HG03575 (cell line): ENCODE measurements at regions not wholly inside any gene's neighbourhood (a gene's known extent, or its start where the extent isn't known, plus 50 kb on each side); places are given as distances from the start of the nearest gene placed in this dataset.
"Not testable (repeated sequence)": the region's sequence is repeated elsewhere in the genome, so short reads cannot be mapped to it uniquely, and the experiment has no call there.

Experiments used
- ATAC-seq: cut with Tn5 transposase; IDR thresholded peaks from one replicate; pipeline ENCODE4 v1.9.1; 2021; ENCODE audit not compliant: unreplicated experiment, insufficient number of reproducible peaks, low FRiP score; ENCODE audit errors: extremely low read depth

GRCh38 chr1:178599745-178600144 is 86.8 kb downstream of the TEX35 start:
- ATAC-seq, result no peak

DNA sequence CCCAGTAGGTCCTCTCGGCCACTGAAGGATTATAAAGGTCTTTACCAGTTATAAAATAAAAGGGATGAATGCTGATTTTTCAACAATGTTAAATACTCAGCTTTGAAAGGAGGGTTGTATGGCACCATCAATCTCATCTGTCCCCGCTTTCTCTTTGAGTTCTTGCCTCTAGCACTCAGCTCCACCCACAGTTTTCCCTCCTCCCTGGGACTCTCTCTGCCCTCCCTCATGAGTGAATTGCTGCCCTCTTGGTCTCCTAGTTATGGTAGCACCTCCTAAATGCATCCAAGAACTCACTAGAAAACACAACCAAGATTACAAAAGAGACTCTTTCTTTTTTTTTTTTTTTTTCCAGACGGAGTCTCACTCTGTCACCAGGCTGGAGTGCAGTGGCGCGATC is 91.0 kb downstream of the TEX35 start:
- no peak for ATAC-seq

GRCh38 chr1:178606839-178607238 is 93.9 kb downstream of the TEX35 start:
- no peak for ATAC-seq

DNA sequence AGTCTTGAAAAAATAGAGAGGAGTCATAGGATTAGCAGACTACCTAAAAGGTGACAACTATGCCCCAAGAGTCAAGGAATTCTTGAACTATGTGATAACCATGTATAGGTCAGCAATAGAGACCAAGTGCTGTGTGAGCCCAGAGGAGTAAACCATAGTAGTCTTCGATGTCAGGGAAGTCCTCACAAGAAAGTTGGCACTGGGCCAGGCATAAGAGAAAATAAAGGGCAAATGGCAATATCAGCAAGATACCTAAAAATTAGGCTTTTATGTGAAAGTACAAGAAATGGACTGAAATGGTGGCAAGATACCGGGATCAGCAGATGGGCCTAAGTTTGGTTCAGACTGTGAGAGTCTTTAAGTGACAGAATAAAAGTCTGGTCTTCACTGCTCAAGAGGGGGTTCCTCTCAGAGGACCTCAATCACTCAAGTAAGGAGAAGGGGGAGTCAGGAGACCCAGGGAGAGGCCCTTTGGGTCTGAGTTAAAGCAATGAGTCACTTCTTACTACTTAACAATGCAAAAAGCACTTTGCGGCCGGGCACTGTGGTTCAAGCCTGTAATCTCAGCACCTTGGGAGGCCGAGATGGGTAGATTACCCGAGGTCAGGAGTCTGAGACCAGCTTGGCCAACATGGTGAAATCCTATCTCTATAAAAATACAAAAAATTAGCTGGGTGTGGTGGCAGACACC is 95.0 kb downstream of the TEX35 start:
- peak; percentile 36 for ATAC-seq

DNA sequence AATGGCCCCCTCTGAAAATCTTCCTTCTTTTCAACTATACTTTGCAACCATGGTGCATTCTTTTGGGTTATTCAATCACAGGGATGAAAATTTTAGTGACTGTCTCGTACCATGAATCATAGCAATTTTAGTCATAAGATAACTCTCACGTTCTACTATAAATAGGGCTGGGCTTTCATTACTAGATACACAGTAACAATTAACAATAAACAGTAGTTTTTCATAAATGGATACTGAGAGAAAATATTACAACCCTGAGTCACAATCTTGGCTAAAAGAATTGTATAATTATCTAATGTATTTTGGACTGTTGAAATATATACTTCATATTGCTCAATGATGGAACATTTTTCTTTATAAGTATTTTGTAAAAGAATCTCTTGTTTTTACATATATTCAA is 96.1 kb downstream of the TEX35 start:
- ATAC-seq, result no peak

GRCh38 chr1:178610690-178611410 is 97.9 kb downstream of the TEX35 start:
- ATAC-seq, result not testable (repeated sequence)

DNA sequence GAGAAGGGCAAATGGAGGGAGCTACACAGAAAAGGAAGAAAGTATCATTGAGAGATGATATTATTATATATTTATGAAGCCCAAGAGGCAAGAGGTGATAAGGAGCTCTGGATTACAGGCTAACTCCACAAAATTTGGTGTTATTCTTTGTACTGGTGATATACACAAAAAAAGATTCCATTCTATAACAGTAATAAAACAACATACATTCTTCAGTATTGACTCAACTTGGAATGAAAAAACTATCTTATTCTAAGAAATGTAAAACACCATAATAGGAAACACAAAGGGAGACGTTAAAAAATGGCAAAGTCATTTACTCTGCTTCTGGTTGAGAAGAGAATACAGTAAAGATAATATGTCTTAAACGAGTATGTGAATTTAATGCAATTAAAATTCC is 99.4 kb downstream of the TEX35 start:
- ATAC-seq, result no peak

DNA sequence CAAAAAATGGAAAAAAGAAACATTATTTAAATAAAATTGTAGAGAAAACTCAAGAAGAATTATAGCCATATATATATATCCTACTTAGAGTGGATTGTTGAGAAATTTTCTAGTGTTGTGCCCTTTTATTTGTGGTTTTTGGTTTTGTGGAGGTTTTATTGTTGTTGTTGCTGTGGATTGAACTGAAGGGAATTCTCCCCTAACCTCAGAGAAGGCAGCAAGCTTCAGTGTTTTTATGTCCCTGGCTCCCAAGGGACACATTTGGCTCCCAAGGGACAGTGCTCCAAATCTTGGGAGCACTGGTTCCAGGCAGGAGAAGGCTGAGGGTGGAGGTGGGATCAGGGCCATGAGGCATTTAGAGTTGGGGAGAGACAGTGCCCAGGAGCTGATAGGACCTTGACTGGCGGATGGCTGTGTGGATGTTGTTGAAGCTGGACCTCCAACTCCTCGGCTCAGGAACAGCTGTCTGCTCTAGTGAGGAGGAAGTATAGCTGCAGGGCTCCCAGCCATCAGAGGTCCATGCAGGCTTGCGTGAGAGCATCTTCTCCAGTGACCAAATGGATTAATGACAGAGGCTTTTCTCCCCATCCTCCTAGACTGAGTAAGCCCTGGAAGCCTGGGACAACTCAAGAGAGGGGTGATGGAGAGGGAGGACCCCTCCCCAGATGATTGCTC is 100.5 kb downstream of the TEX35 start:
- no peak for ATAC-seq

DNA sequence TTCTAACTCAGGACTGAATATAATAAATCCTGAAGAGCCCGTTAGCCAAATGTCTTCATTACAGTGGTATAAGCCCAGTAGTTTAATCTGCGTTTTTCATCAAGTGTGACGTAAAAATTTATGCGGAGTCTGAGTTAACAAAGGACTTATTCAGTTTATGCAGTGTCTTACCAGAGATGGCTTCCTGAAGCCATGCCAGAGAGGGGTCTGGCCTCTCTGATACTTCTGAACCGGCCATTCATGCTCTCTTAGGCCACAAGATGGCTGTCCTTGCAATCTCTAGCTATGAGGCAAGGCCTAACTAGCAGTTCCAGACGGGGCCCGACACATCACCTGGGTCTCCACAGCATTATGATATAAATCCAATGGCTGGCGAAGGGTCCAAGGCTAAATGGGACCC is 101.4 kb downstream of the TEX35 start:
- ATAC-seq, result no peak

- no peak for ATAC-seq
Observed at GRCh38 chr1:178619042-178619927, 105.8 kb upstream of the RALGPS2 start.

- ATAC-seq, result no peak
Observed at GRCh38 chr1:178620584-178621475, 104.2 kb upstream of the RALGPS2 start.

DNA sequence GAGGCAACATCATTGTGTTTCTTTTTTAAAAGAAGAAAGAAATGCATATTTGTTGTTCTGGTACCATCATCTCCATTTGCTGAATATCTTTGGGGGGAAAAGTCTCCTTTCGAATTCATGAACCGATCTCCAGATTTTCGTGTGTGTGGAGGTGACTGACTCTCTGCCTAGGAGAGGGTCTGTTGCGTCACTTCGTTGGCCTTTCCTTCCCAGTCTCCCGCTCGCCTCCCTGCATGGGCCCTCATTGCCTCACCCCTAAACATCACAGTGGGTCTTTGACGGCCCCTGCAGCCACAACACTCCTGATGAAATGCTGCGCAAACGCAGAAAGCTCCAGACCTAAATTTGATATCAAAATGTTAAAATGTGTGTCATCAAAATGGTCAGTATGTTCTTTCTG is 103.2 kb upstream of the RALGPS2 start:
- no peak for ATAC-seq

DNA sequence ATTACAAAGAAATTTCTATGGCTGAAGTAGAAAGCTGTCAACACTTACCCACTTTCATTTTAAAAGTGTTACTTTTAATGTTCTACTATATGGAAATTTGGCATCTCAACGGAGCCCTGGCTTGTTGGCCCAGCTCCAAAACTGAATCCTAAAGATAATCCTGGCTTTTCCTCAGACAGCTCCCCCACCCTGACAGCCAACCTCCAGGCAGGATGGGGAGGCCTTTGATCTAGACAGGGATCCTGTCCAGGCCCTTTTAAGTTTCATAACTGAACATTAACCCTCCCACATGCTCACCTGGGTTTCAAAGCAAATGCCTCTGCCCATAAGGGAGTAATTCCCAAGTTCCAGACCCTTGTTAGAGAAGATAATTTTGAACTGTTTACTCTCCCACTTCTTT is 99.3 kb upstream of the RALGPS2 start:
- ATAC-seq, result no peak

DNA sequence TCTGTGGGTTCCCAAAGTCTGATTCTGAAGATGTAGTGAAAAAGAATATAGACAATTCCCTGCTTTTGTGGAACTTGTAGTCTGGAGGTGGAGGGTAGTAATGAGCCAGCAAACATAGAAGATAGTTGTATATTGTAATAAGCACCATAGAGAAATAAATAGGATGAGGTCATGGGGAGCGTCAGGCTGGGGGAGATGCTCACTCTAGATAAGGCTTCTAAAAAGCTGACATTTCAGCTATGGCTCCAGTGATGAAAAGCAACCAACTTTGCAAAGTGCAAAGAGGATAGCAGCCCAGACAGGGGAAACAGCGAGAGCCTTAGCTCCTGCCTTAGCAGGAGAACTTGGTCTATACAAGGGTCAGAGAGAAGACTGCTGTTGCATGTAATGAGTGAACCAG is 98.0 kb upstream of the RALGPS2 start:
- no peak for ATAC-seq

DNA sequence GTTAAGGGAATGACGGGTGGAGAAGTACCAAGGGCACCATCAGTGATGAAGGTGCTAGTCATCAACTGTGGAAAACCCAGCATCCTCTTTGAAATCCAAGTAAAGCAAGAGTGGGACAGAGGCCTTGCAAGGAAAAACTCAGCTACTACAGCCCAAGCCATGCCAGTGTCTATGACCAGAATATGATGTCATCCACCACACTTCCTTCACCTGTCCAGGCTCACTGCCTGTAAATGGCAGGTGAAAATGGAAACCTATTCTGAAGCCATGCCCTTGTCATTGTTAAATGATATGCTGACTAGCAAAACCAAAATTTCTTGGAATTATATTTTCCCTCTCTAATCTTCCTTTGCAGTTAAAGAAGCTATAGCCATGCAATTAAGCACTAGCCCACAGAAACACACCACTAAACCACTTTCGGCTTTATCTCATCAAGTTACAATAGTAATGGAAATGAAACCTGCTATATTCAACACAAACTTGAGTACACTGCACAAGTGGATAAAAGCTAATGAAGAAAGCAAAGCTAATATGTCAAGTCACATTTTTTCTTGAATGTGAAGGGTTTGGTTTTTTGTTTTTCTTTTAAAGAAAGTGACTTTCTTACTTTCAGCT is 96.3 kb upstream of the RALGPS2 start:
- ATAC-seq, result no peak

DNA sequence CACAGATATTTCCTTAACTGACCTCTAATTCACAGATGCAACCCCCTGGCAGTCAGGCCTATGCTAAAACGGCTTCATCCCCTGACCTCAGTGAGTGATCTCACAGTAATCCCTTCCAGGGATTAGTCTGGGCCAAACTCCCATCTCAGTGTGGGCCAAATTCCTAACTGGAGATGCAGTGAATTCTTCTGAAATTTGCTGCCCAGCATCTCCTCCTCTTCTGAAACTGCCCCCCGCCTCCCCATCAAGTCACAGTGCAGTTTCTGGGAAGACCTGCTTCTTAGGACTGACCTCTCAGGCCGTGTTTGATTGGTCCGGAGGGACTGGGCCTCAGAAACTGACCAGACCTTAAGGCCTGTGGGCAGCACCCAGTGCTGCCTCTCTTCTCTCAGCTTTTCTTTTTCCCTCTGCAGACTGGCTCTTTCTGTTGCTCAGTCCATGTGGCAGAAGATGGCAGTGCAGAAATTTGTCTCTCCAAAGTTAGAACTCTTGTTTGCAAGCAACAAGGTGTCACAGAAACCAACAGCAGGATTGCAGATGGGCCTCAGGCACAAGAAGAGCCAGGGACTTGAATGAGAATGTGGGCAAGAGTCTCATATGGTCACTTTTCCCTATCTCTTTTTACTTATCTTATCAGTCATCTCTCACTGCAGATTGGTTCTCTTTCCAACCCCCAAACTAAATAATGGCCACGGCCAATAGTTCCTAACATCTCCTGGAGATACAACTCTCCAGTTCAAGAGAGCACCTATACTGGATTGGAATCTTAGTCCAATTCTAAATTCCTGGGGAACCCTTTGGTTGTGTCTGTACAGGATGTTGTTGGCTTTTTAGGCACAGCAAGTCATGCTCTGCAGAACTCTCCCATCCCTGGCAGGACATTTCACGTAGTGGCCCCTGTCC is 95.5 kb upstream of the RALGPS2 start:
- no peak for ATAC-seq

GRCh38 chr1:178630417-178630816 is 94.6 kb upstream of the RALGPS2 start:
- ATAC-seq, result no peak
